RWPE2 (cell line): ENCODE measurements at regions not wholly inside any gene's neighbourhood (a gene's known extent, or its start where the extent isn't known, plus 50 kb on each side); places are given as distances from the start of the nearest gene placed in this dataset.

Experiments
- ATAC-seq: fragments of 200-7000 bp; cut with Tn5 transposase; 3 replicates; pipeline ENCODE4 v1.9.1; 2021; ENCODE audit warnings: low read depth
- DNase-seq: peaks from one replicate; pipeline ENCODE4 v3.0.0-alpha.2; 2020; ENCODE audit warnings: low spot score
- H3K27ac ChIP-seq: fragments of 450-650 bp; 2 replicates; pipeline ENCODE4 v1.5.1; 2017; ENCODE audit warnings: mild to moderate bottlenecking; ENCODE audit not compliant: poor library complexity, severe bottlenecking
- H3K27me3 ChIP-seq: fragments of 250-450 bp; sonication (Bioruptor Pico); 2 replicates; pipeline ENCODE4 v1.5.1; 2021; ENCODE audit warnings: mild to moderate bottlenecking, moderate library complexity; ENCODE audit not compliant: insufficient read depth, poor library complexity, severe bottlenecking
- H3K36me3 ChIP-seq: fragments of 250-450 bp; sonication (Bioruptor Pico); 2 replicates; pipeline ENCODE4 v1.5.1; 2020; ENCODE audit warnings: low read depth, mild to moderate bottlenecking, moderate library complexity
- H3K4me1 ChIP-seq: fragments of 250-450 bp; sonication (Bioruptor Pico); 2 replicates; pipeline ENCODE4 v1.5.1; 2021; ENCODE audit warnings: mild to moderate bottlenecking, moderate library complexity; ENCODE audit not compliant: insufficient read depth, poor library complexity, severe bottlenecking
- H3K4me3 ChIP-seq: fragments of 250-450 bp; sonication (Bioruptor Pico); 2 replicates; pipeline ENCODE4 v1.5.1; 2021; ENCODE audit warnings: mild to moderate bottlenecking, moderate library complexity; ENCODE audit not compliant: severe bottlenecking
- H3K9me3 ChIP-seq: fragments of 250-450 bp; sonication (Bioruptor Pico); 2 replicates; pipeline ENCODE4 v1.5.1; 2021; ENCODE audit warnings: mild to moderate bottlenecking, moderate library complexity; ENCODE audit not compliant: severe bottlenecking
- TF ChIP-seq, protein P1 (sequence below): fragments of 450-650 bp; IDR thresholded peaks from one replicate; pipeline ENCODE4 v1.5.1; 2017; ENCODE audit warnings: mild to moderate bottlenecking, moderate library complexity; ENCODE audit not compliant: poor library complexity, severe bottlenecking

DNA sequence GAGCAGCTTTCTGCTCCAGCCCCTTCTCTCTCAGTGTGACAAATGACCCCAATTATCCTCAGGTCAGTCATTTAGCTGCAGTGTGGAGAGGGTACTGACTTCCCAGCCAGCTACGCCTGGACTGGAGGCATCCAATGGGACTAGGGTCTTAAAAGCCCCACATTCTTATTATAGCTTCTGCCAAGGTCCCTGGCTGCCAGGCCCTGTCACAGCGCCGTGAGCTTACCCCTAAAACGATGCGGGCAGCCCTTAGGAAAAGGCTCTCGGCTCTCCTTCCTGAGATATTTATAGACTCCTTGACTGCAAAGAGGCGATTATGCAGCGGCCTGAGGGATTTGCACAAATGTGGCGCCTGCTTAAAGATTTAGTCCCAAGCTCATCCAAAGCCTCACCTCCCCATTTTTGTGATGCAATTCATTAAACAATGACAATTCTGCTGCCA is 69.2 kb upstream of the EDAR start:
- Histone ChIP-seq H3K4me1 (no peaks in the 10 kb centered on the region), H3K9me3 (no peaks in the 10 kb centered on the region), H3K36me3 (no peaks in the 10 kb centered on the region), H3K4me3 (no peak overlapping the region), H3K27ac (no peak overlapping the region), H3K27me3 (no peaks in the 10 kb centered on the region)
- DNase-seq (no peak), ATAC-seq (no peak)
- TF ChIP-seq, protein P1, sequence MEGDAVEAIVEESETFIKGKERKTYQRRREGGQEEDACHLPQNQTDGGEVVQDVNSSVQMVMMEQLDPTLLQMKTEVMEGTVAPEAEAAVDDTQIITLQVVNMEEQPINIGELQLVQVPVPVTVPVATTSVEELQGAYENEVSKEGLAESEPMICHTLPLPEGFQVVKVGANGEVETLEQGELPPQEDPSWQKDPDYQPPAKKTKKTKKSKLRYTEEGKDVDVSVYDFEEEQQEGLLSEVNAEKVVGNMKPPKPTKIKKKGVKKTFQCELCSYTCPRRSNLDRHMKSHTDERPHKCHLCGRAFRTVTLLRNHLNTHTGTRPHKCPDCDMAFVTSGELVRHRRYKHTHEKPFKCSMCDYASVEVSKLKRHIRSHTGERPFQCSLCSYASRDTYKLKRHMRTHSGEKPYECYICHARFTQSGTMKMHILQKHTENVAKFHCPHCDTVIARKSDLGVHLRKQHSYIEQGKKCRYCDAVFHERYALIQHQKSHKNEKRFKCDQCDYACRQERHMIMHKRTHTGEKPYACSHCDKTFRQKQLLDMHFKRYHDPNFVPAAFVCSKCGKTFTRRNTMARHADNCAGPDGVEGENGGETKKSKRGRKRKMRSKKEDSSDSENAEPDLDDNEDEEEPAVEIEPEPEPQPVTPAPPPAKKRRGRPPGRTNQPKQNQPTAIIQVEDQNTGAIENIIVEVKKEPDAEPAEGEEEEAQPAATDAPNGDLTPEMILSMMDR: no peak

DNA sequence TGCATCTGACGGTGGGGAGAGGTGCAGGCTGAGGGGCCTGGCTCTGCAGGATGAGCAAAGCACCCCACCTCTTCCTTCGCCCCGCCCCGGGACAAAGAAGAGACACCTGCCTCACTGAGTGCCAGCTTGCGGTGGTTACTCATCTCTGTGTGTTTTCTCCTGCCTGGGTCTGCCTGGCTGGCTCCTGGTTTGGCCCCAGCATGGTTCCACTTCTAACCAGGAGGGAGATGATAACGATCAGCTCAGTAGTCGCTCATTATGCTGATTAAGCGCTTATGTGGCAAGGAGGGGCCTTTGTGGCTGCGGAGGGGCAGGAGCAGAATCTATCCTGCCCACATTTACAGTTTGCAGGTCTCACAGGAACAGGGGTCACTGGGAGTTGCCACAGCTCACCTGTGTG is 68.7 kb upstream of the EDAR start:
- Histone ChIP-seq H3K9me3 (no peaks in the 10 kb centered on the region), H3K27me3 (no peaks in the 10 kb centered on the region), H3K36me3 (no peaks in the 10 kb centered on the region), H3K4me1 (no peaks in the 10 kb centered on the region), H3K4me3 (no peak overlapping the region), H3K27ac (no peak overlapping the region)
- no peak for ATAC-seq
- no peak for DNase-seq
- TF ChIP-seq, protein P1: no peak

- Histone ChIP-seq H3K27me3 (no peaks in the 10 kb centered on the region), H3K27ac (no peak overlapping the region), H3K4me3 (no peak overlapping the region), H3K4me1 (no peaks in the 10 kb centered on the region), H3K9me3 (no peaks in the 10 kb centered on the region), H3K36me3 (no peaks in the 10 kb centered on the region)
- ATAC-seq (no peak), DNase-seq (no peak)
- TF ChIP-seq, protein P1: no peak
These were observed 66.4 kb upstream of the EDAR start for GRCh38 chr2:109055435-109055834.

GRCh38 chr2:109054865-109055264 is 65.8 kb upstream of the EDAR start:
- no peak overlapping the region for H3K27ac ChIP-seq

DNA sequence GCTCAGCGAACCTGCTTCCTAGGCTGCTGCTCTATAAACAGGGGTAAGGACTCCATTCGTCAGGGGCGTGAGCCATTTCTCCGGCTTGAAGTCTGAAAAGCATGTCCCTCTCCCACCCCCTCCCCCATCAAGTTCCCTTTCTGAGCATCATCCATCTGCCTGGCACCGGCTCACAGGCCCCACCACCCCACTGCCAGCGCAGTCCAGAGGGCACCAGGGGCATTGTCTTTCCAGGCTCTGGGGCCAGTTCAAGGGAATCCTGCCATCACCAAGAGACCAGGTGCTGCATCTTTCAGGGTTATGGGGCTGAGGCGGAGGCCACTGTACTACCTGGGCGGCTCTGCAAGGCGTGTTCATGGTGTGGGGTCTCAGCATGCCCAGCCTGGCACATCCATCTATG is 64.7 kb upstream of the EDAR start:
- no peak for DNase-seq

More at GRCh38 chr2:109054865-109055264, 65.8 kb upstream of the EDAR start:
- TF ChIP-seq, protein P1: no peak
- H3K4me1 ChIP-seq: no peaks in the 10 kb centered on the region
- H3K36me3 ChIP-seq: no peaks in the 10 kb centered on the region
- H3K9me3 ChIP-seq: no peaks in the 10 kb centered on the region
- H3K27me3 ChIP-seq: no peaks in the 10 kb centered on the region
- ATAC-seq: peak; percentile 57
- H3K4me3 ChIP-seq: no peak overlapping the region
- DNase-seq: no peak

More for the DNA sequence above, 64.7 kb upstream of the EDAR start:
- Histone ChIP-seq H3K36me3 (no peaks in the 10 kb centered on the region), H3K4me1 (no peaks in the 10 kb centered on the region), H3K4me3 (no peak overlapping the region), H3K27ac (no peak overlapping the region), H3K9me3 (no peaks in the 10 kb centered on the region), H3K27me3 (no peaks in the 10 kb centered on the region)
- no peak for ATAC-seq
- TF ChIP-seq, protein P1: no peak
